Effector CD4-positive, alpha-beta T cell (primary cell): ENCODE measurements at regions not wholly inside any gene's neighbourhood (a gene's known extent, or its start where the extent isn't known, plus 50 kb on each side); places are given as distances from the start of the nearest gene placed in this dataset.
"Not testable (repeated sequence)": the region's sequence is repeated elsewhere in the genome, so short reads cannot be mapped to it uniquely, and the experiment has no call there.

ENCODE experiments used
- DNase-seq: peaks from one replicate; pipeline ENCODE4 v3.0.0-alpha.2; 2020

DNA sequence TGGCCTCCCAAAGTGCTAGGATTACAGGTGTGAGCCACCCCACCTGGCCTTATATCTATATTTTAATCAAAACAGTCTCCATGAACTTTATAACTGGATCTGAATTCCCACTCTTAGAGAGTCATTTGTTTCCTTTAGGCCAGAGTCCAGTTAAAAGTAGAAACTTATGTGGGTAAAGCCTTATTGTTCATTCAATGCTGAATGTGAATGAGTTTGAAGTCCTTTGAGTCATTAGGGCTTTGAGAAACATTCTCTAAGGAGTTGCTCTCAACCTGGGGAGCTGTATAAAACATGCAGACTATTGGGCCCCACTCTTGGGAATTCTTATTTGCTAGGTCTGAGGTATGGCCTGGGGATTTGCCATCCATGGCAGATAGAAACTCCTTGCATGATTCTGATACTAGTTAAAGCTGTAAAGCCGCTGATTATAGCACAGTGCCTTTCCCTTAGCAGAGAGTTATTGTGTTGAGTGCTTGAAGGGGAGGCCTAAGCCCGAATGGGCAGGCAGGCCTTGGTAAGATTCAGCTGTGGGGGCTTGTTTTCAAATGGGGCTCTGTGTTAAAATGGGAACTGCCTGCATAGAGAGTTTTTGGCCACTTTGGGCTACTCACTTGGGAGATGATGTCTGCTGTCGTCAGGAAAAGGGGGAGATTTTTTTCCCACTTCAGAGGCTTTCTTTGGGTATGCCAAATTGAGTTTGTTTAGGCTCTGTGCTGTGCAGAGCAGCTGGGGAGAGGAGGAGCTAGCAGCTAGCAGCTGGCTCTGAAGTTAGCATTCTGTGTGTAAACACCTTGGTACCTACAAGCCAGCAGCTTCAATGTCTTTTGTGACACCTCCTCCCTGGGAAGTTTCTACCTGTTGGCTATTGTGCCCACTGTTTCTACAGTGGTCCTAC is 117.5 kb downstream of the DACT1 start:
- no peak for DNase-seq

DNA sequence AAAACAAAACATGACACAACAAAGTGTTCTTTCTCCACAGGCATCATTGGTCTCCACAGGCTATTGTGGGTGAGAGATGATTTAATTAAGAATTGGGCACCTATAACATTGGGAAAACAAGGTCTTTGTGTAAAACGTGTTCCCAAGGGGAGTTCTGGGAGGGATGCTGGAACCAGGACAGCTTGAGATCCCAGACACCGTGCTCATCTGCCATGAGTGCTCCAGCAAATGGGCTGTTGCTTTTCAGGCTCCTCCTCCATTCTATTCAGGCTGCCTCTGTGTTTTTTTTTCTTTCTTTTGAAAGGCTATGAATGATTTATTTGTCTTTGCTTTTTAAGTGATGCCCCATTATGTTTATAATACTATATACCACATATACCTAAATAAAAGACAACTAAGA is 122.4 kb downstream of the DACT1 start:
- DNase-seq: no peak

DNA sequence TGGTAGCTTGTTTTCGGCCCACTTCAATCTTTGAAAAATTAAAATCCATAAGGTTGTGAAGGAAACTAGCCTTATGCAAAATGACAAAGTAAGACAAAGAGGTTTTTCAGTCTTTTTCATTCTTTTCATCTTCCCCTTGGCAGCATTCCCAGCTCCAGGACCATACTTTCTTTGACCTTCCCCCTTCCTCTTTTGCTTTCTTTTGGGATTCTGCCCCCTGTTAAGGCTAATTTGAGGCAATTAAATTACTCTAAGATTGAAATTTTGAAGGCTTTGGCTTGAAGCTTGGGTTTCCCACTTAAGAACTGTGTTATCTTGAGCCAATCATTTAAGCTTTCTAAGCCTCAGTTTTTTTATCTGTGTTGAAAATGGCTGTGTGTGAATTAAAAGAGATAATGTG is 124.9 kb downstream of the DACT1 start:
- no peak for DNase-seq

DNA sequence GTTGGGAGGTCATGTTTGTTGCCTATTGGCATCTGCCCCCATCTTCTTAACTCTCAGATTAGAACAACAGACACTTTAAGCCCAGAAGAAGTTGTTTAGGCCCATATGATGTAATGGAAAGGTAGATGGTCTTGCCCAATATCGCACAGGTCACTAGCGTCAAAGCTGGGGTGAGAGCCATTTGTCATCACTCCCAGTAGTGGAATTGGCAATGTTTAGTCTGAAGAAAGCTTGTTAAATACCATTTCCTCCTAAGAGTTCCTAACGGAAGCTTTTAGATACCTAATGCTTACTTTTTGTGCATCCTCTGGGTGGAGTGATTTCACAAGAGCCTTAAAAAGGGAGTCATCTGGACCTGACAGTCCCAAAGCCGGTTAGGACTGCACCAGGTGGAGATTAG is 125.4 kb downstream of the DACT1 start:
- DNase-seq: no peak

DNA sequence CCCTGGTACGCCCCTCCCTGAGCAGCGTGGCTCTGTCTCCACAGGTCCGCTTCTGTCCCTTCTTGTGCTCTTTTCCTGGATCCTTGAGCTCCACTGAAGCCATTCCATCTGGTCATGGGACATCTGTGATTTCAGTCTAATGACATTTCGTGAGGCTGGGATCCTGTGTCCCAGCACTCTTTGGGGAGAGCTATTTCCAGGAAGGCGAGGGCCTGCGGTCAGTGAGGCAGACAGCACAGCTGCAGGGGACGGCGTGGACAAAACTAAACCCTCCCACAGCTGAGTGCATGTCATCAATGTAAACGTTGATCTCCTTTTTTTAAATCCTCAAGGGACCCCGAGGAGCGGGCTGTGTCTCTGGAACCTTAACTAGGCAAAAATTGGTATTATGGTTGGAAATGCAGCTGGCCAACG is 127.7 kb downstream of the DACT1 start:
- no peak for DNase-seq

DNA sequence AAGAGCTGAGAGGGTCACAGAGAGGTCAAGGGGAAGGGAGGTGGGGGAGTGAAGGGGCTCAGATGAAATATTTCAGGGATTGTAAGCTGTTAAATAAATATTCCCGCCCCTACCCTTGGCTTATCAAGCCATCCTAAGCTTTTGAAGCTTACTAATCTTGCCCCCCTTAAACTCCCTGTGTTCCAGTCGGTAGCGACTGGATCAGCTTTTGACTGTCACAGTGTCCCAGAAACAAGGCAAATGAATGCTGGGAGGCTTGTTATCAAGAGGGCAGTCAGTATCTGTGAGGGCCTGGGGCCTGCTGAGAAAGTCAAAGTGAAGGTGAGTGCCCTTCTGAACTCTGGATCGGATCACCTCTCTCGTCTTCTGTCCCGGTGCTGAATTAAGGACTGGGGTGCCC is 128.1 kb downstream of the DACT1 start:
- no peak for DNase-seq

DNA sequence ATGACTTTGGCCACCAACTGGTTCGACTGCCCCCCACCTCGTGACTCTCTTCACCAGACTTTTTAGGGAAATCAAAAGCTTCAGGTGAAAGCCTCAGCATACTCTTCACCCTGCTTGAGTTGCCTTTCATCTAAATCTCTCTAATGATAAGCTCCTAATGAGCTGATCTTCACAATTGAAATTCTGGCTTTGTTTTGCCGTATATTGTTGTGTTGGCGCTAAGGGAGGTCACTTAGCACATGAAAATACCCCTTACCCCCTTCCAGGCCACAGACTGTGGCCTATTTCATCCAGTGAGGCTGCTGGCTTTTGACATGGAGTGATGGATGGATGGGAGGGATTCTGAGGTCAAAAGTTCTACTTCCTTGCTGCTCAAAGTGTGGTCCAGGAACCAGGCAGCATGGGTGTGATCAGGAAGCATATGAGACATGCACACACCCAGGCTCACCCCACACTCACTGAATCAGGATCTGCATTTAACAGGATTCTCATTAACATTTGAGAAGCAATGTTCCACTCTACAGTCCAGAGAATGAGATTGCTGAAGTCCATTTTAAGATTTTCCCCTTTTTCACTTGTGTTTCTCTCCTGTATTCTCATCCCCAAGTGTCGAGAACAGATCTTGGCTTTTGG is 131.4 kb downstream of the DACT1 start:
- DNase-seq: no peak

DNA sequence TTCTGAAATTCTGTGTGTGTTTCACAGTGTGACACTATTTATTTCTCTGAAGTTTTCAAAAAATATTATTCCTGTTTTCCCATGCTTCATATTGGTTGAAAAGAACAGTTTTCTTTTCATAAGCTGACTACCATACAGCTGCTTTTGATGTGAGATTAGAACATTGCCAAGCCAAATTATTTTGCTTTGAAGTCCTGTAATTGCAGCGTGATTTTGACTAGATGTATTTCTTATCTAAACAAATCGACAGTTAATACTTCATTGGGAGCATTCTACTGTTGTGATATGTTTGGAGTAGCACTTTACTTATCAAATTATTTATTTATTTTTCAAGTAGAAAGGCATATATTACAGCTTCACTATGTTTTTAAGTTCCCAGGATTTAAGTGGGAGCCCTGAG is 132.0 kb downstream of the DACT1 start:
- DNase-seq: no peak

DNA sequence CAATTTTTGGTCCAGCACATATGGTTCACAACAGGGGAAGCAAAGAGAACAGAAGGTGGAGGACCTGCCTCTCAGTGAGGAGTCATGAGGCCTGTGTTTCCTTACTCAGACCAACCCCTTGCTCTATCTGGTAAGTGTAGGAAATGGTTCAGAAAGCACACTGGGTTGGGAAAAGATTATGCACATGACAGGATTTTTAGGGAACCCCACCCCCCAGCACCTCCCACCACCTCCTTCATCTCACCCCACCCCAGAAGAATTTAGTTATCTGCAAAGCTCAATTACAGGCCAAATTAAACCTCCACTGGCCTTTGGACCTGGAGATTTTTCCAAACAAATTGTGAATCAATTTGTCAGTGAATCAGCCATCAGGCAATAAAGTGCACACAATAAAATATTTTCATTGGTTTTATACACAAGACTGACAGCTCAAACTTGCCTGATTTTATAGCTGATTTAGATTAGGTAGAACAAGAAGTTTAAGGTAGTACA is 132.8 kb downstream of the DACT1 start:
- DNase-seq: no peak

DNA sequence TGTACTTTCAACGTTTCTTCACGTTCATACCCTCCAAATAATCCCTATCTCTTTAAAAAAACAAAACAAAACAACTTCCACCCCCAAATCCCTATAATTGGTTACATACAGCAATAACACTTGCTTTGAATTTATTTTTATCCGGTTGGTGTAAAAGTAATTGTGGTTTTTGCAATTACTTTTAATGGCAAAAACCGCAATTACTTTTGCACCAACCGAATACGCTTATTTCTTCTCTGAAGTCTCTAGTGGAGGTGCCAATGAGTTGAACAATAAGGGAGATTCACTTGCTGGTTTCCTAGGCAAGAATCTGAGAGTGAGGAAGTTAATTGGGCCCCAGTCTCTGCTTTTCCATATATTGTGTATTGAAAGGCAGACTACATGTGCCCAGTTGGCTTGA is 133.3 kb downstream of the DACT1 start:
- no peak for DNase-seq

DNA sequence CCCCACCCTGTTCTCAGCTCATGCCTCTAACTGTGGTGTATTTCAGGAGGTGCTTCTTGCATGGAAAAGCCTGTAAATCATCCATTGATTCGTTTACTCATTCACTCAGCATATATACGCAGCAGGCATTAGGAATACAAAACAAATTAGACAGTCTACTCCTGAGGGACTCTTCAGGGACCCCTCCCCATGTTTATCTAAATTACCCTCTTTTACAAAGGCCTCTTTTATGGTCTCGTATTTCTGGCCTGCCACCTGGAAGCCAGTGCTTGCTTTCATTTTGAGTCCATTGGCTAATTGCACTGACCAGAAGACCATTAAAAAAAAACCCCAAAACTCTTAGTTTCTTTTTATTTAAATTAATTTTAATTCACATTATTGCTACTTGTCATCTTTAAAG is 134.4 kb downstream of the DACT1 start:
- DNase-seq: no peak

DNA sequence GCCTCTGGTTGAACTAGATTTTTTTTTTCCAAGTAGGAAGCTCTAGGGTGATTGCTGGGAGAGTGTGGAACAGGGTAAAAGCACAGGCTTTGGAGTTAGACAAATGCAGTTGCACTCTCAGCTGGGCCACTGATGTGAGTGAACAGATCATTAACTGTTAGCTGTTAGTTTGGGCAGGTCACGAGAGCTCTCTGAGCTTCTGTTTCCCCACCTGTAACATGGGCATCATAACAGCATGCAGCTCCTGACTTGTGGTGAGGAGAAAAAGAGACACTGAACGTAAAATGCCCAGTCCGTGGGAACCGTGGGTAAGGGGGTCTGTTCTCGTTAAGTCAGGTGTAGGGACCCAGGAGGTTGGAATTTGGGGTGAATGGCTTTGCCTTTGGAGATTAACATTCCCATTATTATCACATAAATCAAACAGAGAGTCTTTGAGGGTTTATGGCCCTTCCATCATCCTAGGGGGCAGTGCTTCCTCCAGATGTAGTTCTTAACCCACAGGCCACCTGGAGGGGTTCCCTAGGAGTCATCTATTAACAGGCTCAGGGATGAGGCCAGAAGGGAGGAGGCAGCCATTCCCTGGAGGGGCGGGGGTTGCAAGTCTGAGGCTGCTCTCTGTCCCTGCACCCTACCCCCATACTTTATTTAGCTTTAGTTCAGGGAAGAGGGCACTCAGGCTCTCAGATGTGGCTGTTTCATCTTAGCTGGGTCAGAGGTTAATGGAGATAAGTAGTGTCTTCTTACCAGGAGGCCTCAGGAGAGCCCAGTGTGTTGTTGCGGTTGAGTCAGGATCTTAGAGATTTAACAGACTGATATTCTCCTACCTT is 135.2 kb downstream of the DACT1 start:
- no peak for DNase-seq

DNA sequence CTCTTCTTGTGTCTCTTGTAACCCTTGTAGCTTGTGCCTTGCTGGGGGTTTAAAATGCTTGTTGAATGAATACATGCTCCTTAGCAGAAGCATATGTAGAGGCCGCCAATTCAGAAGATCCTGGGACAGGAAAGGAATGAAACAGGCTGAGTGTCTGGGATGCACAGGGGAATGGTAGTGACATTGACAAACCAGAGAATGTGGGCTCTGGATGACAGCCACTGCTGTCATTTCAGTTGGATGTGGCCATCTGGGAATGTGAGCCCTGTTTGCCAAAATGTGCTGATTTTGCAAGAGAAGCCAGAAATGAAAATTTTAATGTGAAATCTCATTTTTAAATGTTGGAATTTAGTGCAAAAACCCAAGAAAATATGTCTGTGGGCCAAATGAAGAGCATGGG is 136.8 kb downstream of the DACT1 start:
- no peak for DNase-seq

DNA sequence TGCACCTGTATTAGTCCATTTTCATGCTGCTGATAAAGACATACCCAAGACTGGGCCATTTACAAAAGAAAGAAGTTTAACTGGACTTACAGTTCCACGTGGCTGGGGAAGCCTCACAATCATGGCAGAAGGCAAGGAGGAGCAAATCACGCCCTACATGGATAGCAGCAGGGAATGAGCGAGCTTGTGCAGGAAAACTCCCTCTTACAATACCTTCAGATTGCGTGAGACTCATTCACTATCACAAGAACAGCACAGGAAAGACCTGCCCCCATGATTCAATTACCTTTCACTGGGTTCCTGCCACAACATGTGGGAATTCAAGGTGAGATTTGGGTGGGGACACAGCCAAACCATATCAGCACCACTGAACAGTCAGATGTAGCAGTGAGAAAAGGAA is 137.4 kb downstream of the DACT1 start:
- DNase-seq: not testable (repeated sequence)

DNA sequence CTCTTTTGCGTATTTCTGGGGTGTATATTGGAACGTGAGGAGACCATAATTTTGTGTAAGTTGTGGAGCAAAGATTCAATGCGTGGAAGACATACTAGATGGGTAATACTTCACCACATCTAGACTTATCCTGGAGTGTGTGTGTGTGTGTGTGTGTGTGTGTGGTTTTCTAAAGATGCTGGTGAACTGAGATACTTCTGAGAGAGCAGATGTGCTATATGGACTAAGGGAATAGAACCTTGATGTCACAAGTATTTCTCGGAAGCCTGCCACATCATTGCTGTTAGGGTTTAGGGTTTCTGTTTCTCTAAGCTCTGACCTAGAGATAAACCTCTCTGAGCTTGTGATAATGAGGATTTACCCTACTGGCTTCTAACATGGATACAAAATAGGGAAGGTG is 138.8 kb downstream of the DACT1 start:
- no peak for DNase-seq

DNA sequence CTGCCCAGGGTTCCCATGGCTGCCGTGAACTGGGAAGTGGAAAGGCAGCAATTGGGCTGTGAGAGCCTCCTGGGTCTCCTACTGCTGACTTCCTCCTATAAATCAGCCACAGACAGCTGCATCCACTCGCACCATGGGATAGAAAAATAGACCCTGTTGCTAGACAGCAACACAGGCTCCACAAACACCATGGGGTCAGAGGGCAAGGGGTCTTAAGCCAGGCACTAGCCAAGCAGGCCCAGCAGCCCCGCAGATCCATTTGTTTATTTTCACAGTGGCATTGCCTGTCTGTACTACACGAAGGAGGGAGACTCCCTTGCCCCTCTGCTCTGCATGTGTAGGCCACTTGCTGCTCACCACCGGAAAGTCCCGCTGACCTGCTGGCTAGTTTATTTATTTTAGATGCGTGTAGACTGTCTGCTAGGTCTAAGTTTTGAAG is 139.8 kb downstream of the DACT1 start:
- DNase-seq: no peak

DNA sequence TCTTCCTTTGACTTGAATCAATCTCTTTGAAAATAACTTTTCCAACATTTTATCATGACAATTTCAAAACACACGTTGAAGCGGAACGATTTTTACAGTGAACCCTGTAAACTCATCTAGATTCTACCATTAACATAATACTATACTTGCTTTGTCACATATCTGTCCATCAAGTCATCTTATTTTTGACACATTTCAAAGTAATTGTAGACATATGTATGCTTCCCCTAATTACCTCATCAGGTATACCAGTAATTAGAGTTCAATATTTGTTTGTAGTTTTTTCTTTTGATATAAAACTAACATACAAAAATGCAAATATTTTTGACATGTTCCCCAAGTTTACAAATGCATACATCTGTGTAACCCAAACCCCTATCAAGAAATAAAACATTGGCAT is 140.4 kb downstream of the DACT1 start:
- DNase-seq: no peak

DNA sequence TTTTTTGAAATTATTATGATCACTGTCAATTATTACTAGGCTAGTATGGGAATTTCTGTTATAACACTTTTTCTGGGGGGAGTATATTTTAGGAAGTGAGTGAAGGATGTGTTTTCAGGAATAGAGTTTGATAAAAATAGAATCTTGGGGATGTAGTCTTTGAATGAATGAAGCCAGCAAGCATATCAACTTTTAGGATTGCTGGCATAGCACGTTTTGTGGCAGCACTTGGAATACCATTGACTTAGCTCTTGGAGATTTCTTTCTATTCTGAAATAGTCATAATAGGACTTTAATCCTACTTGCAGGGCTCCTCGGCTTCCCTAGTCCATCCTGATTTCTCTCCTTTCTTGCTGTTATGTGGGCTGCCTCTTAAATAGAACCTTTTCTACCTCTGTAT is 141.6 kb downstream of the DACT1 start:
- DNase-seq: no peak

DNA sequence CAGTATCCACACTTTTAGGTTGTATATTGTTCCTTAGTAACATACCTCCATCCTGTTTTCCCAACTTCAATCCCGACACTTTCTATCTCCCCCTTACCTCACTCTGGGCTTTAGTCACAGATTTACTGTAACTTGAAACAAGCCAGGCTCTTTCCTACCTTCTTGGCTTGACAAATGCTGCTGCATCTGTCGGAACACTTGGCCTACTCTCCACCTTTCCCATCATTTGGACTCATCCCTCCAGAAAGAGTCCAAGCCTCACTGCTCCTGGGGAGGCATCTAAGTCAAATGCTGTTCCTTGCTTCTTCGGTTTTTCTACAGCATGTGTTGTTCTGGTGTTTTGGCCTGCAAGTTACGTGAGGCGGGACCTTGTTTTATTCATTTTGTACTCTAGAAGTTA is 142.4 kb downstream of the DACT1 start:
- no peak for DNase-seq

DNA sequence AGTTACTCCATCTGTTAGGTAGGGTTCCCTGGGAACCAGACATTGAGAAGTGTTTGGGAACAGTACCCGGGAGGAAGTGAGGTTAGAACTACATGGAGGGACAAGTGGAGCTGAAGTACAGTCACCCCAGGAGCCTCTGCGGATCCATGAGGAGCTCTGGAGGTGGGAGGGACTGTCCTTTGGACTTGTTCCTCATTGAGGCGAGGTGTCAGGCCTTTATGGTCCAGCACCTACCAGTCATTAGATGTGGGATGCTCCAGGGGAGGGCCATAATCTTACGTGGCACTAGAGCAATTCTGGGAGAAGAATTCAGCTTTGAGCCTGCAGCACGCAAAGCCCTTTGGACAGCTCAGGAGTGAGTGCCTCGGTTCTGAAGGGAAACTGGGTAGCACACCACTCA is 142.8 kb downstream of the DACT1 start:
- no peak for DNase-seq

DNA sequence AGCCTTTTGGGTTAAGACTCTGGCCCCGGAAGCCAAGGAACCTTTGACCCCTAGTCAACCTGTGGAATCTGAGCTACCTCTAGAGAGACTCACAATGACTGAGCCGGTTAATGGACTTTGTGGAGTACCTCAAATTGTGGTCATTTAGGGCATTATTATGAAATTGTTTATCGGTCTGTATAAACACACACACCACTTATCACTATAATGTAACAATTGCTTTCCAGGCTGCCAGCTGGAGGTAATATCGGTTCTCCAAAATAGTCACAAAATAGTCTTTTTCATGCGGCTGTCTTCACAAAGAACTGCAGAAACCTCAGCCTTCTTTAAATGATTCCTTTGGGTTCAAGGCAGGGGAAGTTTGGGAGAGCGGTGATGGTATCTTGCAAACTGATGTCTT is 144.2 kb downstream of the DACT1 start:
- no peak for DNase-seq

DNA sequence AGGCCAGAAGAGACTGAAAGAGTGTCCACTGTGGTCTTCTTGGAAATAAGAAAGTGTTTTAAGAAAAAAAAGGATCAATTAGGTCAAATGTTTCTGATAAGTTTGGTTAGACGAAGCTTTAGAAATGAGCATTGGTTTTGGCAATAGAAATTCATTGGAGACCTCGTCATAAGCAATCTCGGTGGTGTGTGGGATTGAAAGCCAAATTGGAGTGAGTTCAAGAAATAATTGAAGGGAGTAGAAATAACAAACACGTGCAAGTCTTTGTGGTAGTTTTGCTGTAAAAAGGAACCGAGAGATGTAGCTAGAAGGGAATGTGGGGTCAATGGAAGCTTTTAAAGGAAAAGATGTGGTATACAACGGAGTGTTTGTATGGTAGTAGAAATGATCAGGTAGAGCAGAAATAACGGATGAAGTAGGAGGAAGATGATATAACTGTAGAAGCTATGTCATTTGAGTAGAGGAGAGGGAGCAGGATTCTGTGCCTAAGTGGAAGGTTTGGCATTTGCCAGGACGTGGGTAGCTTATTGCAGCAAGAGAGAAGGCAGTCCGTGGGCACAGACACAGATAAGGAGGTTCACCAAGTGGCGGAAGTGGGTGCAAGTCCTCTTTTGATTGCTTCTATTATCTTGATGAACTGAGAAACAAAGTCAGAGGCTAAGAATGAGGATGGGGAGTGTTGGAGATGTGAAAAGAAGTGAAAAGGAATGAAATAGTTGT is 146.2 kb downstream of the DACT1 start:
- no peak for DNase-seq

DNA sequence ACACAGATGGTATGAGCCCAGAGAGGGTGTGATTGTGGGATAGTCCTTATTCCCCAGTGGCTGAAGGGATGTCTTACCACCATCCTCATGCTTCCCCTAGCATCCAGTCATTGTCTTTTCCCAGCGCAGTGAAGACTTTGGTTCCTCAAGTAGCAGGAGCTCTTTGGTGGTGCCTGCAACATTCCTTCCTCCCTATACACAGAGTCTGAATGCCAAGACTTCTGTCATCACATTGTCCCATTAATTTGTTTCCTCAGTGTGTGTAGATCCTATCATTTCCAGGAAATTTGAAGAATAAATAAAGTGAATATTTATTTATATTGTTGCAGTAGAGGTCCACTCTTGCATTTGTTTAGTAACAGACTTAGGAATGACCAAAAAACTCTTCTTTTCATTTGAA is 147.2 kb downstream of the DACT1 start:
- no peak for DNase-seq
